Forelimb muscle (tissue), 1 donor: ENCODE measurements at regions not wholly inside any gene's neighbourhood (a gene's known extent, or its start where the extent isn't known, plus 50 kb on each side); places are given as distances from the start of the nearest gene placed in this dataset.
"Not testable (repeated sequence)": the region's sequence is repeated elsewhere in the genome, so short reads cannot be mapped to it uniquely, and the experiment has no call there.

Experiments
- DNase-seq: peaks from one replicate; pipeline ENCODE4 v3.0.0-alpha.2; 2013; ENCODE audit warnings: low read depth

GRCh38 chr2:220337611-220338440 is 710.4 kb downstream of the SLC4A3 start:
- DNase-seq, result no peak

- DNase-seq, result no peak
Measured at GRCh38 chr2:220341014-220341413, 713.6 kb downstream of the SLC4A3 start.

- no peak for DNase-seq
Measured at GRCh38 chr2:220346919-220347318, 719.5 kb downstream of the SLC4A3 start.

GRCh38 chr2:220347626-220348025 is 720.2 kb downstream of the SLC4A3 start:
- peak; percentile 38 for DNase-seq

GRCh38 chr2:220348206-220348605 is 720.8 kb downstream of the SLC4A3 start:
- DNase-seq, result peak; percentile 54

GRCh38 chr2:220353897-220354296 is 726.5 kb downstream of the SLC4A3 start:
- no peak for DNase-seq

GRCh38 chr2:220356076-220356475 is 728.6 kb downstream of the SLC4A3 start:
- no peak for DNase-seq

- no peak for DNase-seq
Measured at GRCh38 chr2:220365023-220365422, 737.6 kb downstream of the SLC4A3 start.

- DNase-seq, result no peak
Measured at GRCh38 chr2:220366765-220367164, 739.3 kb downstream of the SLC4A3 start.

GRCh38 chr2:220370764-220371163 is 743.3 kb downstream of the SLC4A3 start:
- no peak for DNase-seq

- DNase-seq, result no peak
Measured at GRCh38 chr2:220371211-220371610, 743.8 kb downstream of the SLC4A3 start.

- DNase-seq, result no peak
Measured at GRCh38 chr2:220373878-220374277, 746.4 kb downstream of the SLC4A3 start.

- DNase-seq, result no peak
Measured at GRCh38 chr2:220374282-220374681, 746.9 kb downstream of the SLC4A3 start.

GRCh38 chr2:220377482-220378155 is 750.2 kb downstream of the SLC4A3 start:
- DNase-seq, result no peak

GRCh38 chr2:220387758-220388157 is 760.3 kb downstream of the SLC4A3 start:
- not testable (repeated sequence) for DNase-seq

- DNase-seq, result no peak
Measured at GRCh38 chr2:220393711-220394110, 766.3 kb downstream of the SLC4A3 start.

GRCh38 chr2:220394433-220394832 is 767.0 kb downstream of the SLC4A3 start:
- no peak for DNase-seq

GRCh38 chr2:220396287-220396686 is 768.9 kb downstream of the SLC4A3 start:
- DNase-seq, result no peak

GRCh38 chr2:220410296-220410695 is 782.9 kb downstream of the SLC4A3 start:
- no peak for DNase-seq

GRCh38 chr2:220417503-220417902 is 790.1 kb downstream of the SLC4A3 start:
- no peak for DNase-seq

GRCh38 chr2:220419647-220420046 is 792.2 kb downstream of the SLC4A3 start:
- DNase-seq, result no peak

- DNase-seq, result no peak
Measured at GRCh38 chr2:220420820-220421219, 793.4 kb downstream of the SLC4A3 start.

- DNase-seq, result no peak
Measured at GRCh38 chr2:220422676-220423075, 795.2 kb downstream of the SLC4A3 start.
